PC-9 (cell line): ENCODE measurements at regions not wholly inside any gene's neighbourhood (a gene's known extent, or its start where the extent isn't known, plus 50 kb on each side); places are given as distances from the start of the nearest gene placed in this dataset.

Experiments used
- BruUV-seq: library from RNA; stranded (reverse); fragments of 400-500 nt; replicated peaks from 2 replicates; lab custom pipeline; 2021; lab: Mats Ljungman, UMichigan
- CTCF ChIA-PET: fragments of 300-600 bp; sonication (Branson Sonifier 250); formaldehyde crosslinking; loops from one replicate; lab custom pipeline; 2022; ENCODE audit warnings: antibody characterized with exemption; lab: Charles Lee
- POLR2A ChIA-PET: fragments of 300-600 bp; sonication (Branson Sonifier 250); formaldehyde crosslinking; loops from one replicate; lab custom pipeline; 2022; ENCODE audit warnings: antibody characterized with exemption; ENCODE audit not compliant: unreplicated experiment; lab: Charles Lee
- DNase-seq, 2 experiments: peaks; one replicate each; pipeline versions ENCODE4 v3.0.0 to v3.0.0-alpha.2; 2015 to 2022; ENCODE audit warnings: mixed read lengths in 1 of 2
- H2AFZ ChIP-seq: fragments of 200-600 bp; sonication (generic); 2 replicates; pipeline ENCODE4 v1.8.1; 2017; ENCODE audit warnings: antibody characterized with exemption
- H3F3A ChIP-seq: fragments of 200-600 bp; sonication (generic); 2 replicates; pipeline ENCODE4 v1.8.1; 2017; ENCODE audit warnings: antibody characterized with exemption, mild to moderate bottlenecking, low read depth; ENCODE audit not compliant: insufficient read depth
- H3K27ac ChIP-seq: fragments of 200-600 bp; sonication (generic); 2 replicates; pipeline ENCODE4 v1.6.1; 2016; ENCODE audit warnings: mixed run types
- H3K27me3 ChIP-seq: fragments of 200-600 bp; sonication (generic); 2 replicates; pipeline ENCODE4 v1.6.1; 2016; ENCODE audit warnings: low read depth, mixed run types; ENCODE audit not compliant: insufficient read depth
- H3K36me3 ChIP-seq: fragments of 200-600 bp; sonication (generic); 2 replicates; pipeline ENCODE4 v1.6.1; 2016; ENCODE audit warnings: low read depth, mixed run types
- H3K4me1 ChIP-seq: fragments of 200-600 bp; sonication (generic); replicated peaks from 2 replicates; pipeline ENCODE4 v1.6.1; 2016; ENCODE audit warnings: mixed run types; ENCODE audit not compliant: insufficient read depth
- H3K4me2 ChIP-seq: fragments of 200-600 bp; sonication (generic); 2 replicates; pipeline ENCODE4 v1.6.1; 2017; ENCODE audit warnings: mixed run types
- H3K4me3 ChIP-seq: fragments of 200-600 bp; sonication (generic); 2 replicates; pipeline ENCODE4 v1.6.1; 2016; ENCODE audit warnings: mixed run types
- H3K79me2 ChIP-seq: fragments of 200-600 bp; sonication (generic); 2 replicates; pipeline ENCODE4 v1.6.1; 2017; ENCODE audit warnings: low read depth, mixed run types
- H3K9me2 ChIP-seq: fragments of 200-600 bp; sonication (generic); 2 replicates; pipeline ENCODE4 v1.8.1; 2017; ENCODE audit warnings: mild to moderate bottlenecking; ENCODE audit not compliant: insufficient read depth
- H3K9me3 ChIP-seq: fragments of 200-600 bp; sonication (generic); 2 replicates; pipeline ENCODE4 v1.8.1; 2016; ENCODE audit warnings: low read depth; ENCODE audit not compliant: insufficient read depth
- H4K20me1 ChIP-seq: fragments of 200-600 bp; sonication (generic); 2 replicates; pipeline ENCODE4 v1.8.1; 2017; ENCODE audit not compliant: insufficient read depth
- EZH2 ChIP-seq: fragments of 200-600 bp; sonication (generic); IDR thresholded peaks from 2 replicates; pipeline ENCODE4 v1.8.0; 2017; ENCODE audit warnings: antibody characterized with exemption, low read depth
- intact Hi-C: fragments of 100-400 bp; cut with micrococcal nuclease; formaldehyde crosslinking; loops from one replicate; pipeline ENCODE4 v1.10.0; 2022; ENCODE audit not compliant: unreplicated experiment
- TF ChIP-seq, protein P1 (sequence below): fragments of 200-600 bp; sonication (generic); conservative IDR thresholded peaks from 2 replicates; pipeline ENCODE4 v1.6.1; 2017; ENCODE audit warnings: mixed run types, antibody characterized with exemption, mild to moderate bottlenecking, moderate library complexity

DNA sequence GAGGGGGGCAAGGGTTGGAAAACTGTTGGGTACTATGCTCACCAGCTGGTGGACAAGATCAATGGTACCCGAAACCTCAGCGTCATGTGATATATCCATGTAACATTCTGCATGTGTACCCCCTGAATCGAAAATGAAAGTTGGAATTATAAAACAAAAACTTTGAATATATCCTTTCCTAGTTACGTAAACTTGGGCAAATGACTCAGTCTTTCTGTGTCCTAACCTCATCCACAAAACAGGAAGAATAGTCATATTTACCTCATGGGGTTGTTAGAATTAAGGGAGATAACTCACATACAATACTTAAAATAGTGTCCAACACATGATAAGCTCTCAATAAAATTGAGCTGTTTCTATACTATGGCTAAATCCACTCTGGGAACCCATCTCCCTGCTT, 620.1 kb upstream of the KIRREL3 start:
- Histone ChIP-seq H3K79me2 (no peaks in the 10 kb centered on the region), H4K20me1 (0 out of 2 replicates have a peak, but pooled peaks cover 3% of the 10 kb centered on the region), H3K4me3 (no peak overlapping the region), H3K36me3 (no peaks in the 10 kb centered on the region), H3F3A (no peaks in the 10 kb centered on the region), H3K4me1 (no peaks in the 10 kb centered on the region), H3K4me2 (no peak overlapping the region), H3K27ac (no peak overlapping the region), H3K9me3 (no peaks in the 10 kb centered on the region), H3K9me2 (no peaks in the 10 kb centered on the region), H3K27me3 (no peaks in the 10 kb centered on the region), H2AFZ (no peak overlapping the region)
- POLR2A ChIA-PET: no interaction called here
- intact Hi-C loops: no loop called here
- DNase-seq: no peak
- TF ChIP-seq EZH2: no peak
- TF ChIP-seq, protein P1, sequence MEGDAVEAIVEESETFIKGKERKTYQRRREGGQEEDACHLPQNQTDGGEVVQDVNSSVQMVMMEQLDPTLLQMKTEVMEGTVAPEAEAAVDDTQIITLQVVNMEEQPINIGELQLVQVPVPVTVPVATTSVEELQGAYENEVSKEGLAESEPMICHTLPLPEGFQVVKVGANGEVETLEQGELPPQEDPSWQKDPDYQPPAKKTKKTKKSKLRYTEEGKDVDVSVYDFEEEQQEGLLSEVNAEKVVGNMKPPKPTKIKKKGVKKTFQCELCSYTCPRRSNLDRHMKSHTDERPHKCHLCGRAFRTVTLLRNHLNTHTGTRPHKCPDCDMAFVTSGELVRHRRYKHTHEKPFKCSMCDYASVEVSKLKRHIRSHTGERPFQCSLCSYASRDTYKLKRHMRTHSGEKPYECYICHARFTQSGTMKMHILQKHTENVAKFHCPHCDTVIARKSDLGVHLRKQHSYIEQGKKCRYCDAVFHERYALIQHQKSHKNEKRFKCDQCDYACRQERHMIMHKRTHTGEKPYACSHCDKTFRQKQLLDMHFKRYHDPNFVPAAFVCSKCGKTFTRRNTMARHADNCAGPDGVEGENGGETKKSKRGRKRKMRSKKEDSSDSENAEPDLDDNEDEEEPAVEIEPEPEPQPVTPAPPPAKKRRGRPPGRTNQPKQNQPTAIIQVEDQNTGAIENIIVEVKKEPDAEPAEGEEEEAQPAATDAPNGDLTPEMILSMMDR: no peak
- no TSS peak for BruUV-seq
- CTCF ChIA-PET: no interaction called here

DNA sequence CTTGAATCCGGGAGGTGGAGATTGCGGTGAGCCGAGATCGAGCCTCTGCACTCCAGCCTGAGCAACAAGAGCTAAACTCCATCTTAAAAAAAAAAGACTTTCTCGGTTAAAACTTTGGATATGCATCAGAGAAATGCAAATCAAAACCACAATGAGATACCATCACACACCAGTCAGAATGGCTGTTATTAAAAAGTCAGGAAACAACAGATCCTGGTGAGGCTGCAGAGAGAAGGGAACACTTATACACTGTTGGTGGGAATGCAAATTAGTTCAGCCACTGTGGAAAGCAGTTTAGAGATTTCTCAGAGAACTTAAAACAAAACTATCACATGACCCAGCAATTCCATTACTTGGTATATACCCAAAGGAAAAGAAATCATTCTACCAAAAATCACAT, 619.4 kb upstream of the KIRREL3 start:
- no TSS peak for BruUV-seq
- 0 out of 2 replicates have a peak, but pooled peaks cover 3% of the 10 kb centered on the region for H3K27me3 ChIP-seq

DNA sequence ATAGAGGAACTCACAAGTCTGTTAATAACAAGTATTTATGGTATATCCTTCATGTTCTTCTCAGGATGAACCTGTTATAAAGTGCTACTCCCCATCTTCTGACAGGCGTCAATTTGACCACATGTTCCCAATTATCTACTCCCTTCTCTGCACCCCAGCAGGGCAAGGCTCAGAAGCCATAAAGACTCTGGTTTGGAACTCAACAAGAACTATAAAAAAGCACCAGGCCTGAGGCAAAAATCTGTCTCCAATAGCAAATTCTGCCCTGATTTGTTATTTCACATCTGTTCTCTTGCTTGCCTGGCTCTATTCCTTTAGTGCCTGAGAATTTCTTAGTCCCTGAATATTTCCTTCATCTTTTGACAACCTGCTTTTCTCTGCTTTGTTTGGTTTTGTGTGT, 618.2 kb upstream of the KIRREL3 start:
- Histone ChIP-seq H3K9me2 (no peaks in the 10 kb centered on the region), H3K27ac (no peak overlapping the region), H2AFZ (no peak overlapping the region), H4K20me1 (0 out of 2 replicates have a peak, but pooled peaks cover 3% of the 10 kb centered on the region), H3K4me3 (no peak overlapping the region), H3K9me3 (no peaks in the 10 kb centered on the region), H3K27me3 (0 out of 2 replicates have a peak, but pooled peaks cover 4% of the 10 kb centered on the region), H3K4me1 (no peaks in the 10 kb centered on the region), H3K36me3 (no peaks in the 10 kb centered on the region), H3K79me2 (no peaks in the 10 kb centered on the region), H3F3A (no peaks in the 10 kb centered on the region), H3K4me2 (no peak overlapping the region)
- intact Hi-C loops: no loop called here
- BruUV-seq: no TSS peak
- TF ChIP-seq EZH2: no peak
- TF ChIP-seq, protein P1: no peak
- no peak for DNase-seq
- ChIA-PET POLR2A (no interaction called here), CTCF (no interaction called here)

More for the DNA sequence above, 619.4 kb upstream of the KIRREL3 start:
- DNase-seq: no peak
- Histone ChIP-seq H3K27ac (no peak overlapping the region), H2AFZ (no peak overlapping the region), H3K79me2 (no peaks in the 10 kb centered on the region), H3K9me2 (no peaks in the 10 kb centered on the region), H3K4me1 (no peaks in the 10 kb centered on the region), H3K4me3 (no peak overlapping the region), H4K20me1 (0 out of 2 replicates have a peak, but pooled peaks cover 3% of the 10 kb centered on the region), H3K36me3 (no peaks in the 10 kb centered on the region), H3F3A (no peaks in the 10 kb centered on the region), H3K4me2 (no peak overlapping the region), H3K9me3 (no peaks in the 10 kb centered on the region)
- TF ChIP-seq, protein P1: no peak
- TF ChIP-seq EZH2: no peak
- ChIA-PET CTCF (no interaction called here), POLR2A (no interaction called here)
- intact Hi-C loops: no loop called here
